A172 (cell line): ENCODE measurements at regions not wholly inside any gene's neighbourhood (a gene's known extent, or its start where the extent isn't known, plus 50 kb on each side); places are given as distances from the start of the nearest gene placed in this dataset.

ENCODE experiments used
- DNase-seq: peaks from one replicate; pipeline ENCODE4 v3.0.0-alpha.2; 2015; ENCODE audit warnings: low spot score

GRCh38 chr11:95515371-95515770 lies 274.2 kb downstream of the FAM76B start:
- DNase-seq = no peak

- no peak for DNase-seq
Measured at GRCh38 chr11:95514416-95515110, 275.0 kb downstream of the FAM76B start.

- DNase-seq = no peak
Measured at GRCh38 chr11:95512682-95513081, 276.9 kb downstream of the FAM76B start.

GRCh38 chr11:95512177-95512576 lies 277.4 kb downstream of the FAM76B start:
- DNase-seq = no peak

- DNase-seq = no peak
Measured at GRCh38 chr11:95508219-95508890, 277.4 kb upstream of the SESN3 start.

GRCh38 chr11:95507794-95508193 lies 276.8 kb upstream of the SESN3 start:
- DNase-seq = no peak

GRCh38 chr11:95506777-95507176 lies 275.8 kb upstream of the SESN3 start:
- DNase-seq = no peak

GRCh38 chr11:95505927-95506426 lies 275.0 kb upstream of the SESN3 start:
- peak; percentile 1 for DNase-seq

GRCh38 chr11:95503047-95503446 lies 272.0 kb upstream of the SESN3 start:
- no peak for DNase-seq

- DNase-seq = no peak
Measured at GRCh38 chr11:95502522-95502921, 271.5 kb upstream of the SESN3 start.

GRCh38 chr11:95501761-95502266 lies 270.8 kb upstream of the SESN3 start:
- no peak for DNase-seq

- DNase-seq = no peak
Measured at GRCh38 chr11:95500466-95500865, 269.5 kb upstream of the SESN3 start.

- no peak for DNase-seq
Measured at GRCh38 chr11:95499516-95500135, 268.6 kb upstream of the SESN3 start.

GRCh38 chr11:95498722-95499425 lies 267.9 kb upstream of the SESN3 start:
- DNase-seq = no peak

- DNase-seq = no peak
Measured at GRCh38 chr11:95496901-95497300, 265.9 kb upstream of the SESN3 start.

- no peak for DNase-seq
Measured at GRCh38 chr11:95495706-95496105, 264.7 kb upstream of the SESN3 start.

GRCh38 chr11:95494856-95495255 lies 263.9 kb upstream of the SESN3 start:
- no peak for DNase-seq

GRCh38 chr11:95494167-95494566 lies 263.2 kb upstream of the SESN3 start:
- no peak for DNase-seq

- DNase-seq = no peak
Measured at GRCh38 chr11:95490625-95491024, 259.6 kb upstream of the SESN3 start.

GRCh38 chr11:95487938-95488337 lies 256.9 kb upstream of the SESN3 start:
- DNase-seq = no peak

- DNase-seq = no peak
Measured at GRCh38 chr11:95487391-95487790, 256.4 kb upstream of the SESN3 start.

GRCh38 chr11:95486979-95487378 lies 256.0 kb upstream of the SESN3 start:
- no peak for DNase-seq
